Right lobe of liver (tissue), 6 donors: ENCODE measurements at regions not wholly inside any gene's neighbourhood (a gene's known extent, or its start where the extent isn't known, plus 50 kb on each side); places are given as distances from the start of the nearest gene placed in this dataset.

Experiments used
- ATAC-seq, 4 donors: fragments of 200-7000 bp; cut with Tn5 transposase; one replicate each; pipeline ENCODE4 v1.9.1; 2020; ENCODE audit warnings: mild to moderate bottlenecking in 4 of 4, moderate library complexity in 4 of 4
- DNase-seq, 3 donors: peaks; one replicate each; pipeline ENCODE4 v3.0.0-alpha.2; 2020
- H3K27ac ChIP-seq, 3 donors: fragments of 200-600 bp; one replicate each; pipeline ENCODE4 v1.8.0; 2022
- H3K27me3 ChIP-seq, 2 donors: fragments of 200-600 bp; one replicate each; pipeline ENCODE4 v1.8.0; 2022
- H3K36me3 ChIP-seq, 4 donors: fragments of 200-600 bp; sonication (generic) in 1 of 4; one replicate each; pipeline versions ENCODE4 v1.5.1 to v1.8.0; 2017 to 2022; ENCODE audit warnings: control low read depth in 1 of 4
- H3K4me1 ChIP-seq, 4 donors: fragments of 200-600 bp; sonication (generic) in 1 of 4; one replicate each; pipeline versions ENCODE4 v1.5.1 to v1.8.0; 2017 to 2022; ENCODE audit warnings: control low read depth in 1 of 4
- H3K4me3 ChIP-seq, 3 donors: fragments of 200-600 bp; one replicate each; pipeline ENCODE4 v1.8.0; 2022
- H3K9me3 ChIP-seq, 4 donors: fragments of 200-600 bp; sonication (generic) in 1 of 4; one replicate each; pipeline versions ENCODE4 v1.5.1 to v1.8.0; 2017 to 2022; ENCODE audit warnings: control low read depth in 1 of 4
- POLR2A ChIP-seq: fragments of 450-650 bp; IDR thresholded peaks from one replicate; pipeline ENCODE4 v1.6.1; 2017; ENCODE audit warnings: antibody characterized with exemption, mild to moderate bottlenecking
- WGBS: methylation state at CpG from one replicate; pipeline ENCODE4 v1.1.6; 2018; ENCODE audit warnings: low coverage, low lambda C conversion rate; ENCODE audit not compliant: insufficient coverage; ENCODE audit errors: missing lambda C conversion rate; 5-methylcytosine and 5-hydroxymethylcytosine counted together
- intact Hi-C, 2 donors: fragments of 100-400 bp; cut with DNase I; formaldehyde crosslinking; loops; one replicate each; pipeline versions ENCODE4 v1.11.2 to v1.14.1; 2022
- TF ChIP-seq, protein P1 (sequence below), 4 donors: fragments of 200-600 bp in 3 of 4; fragments of 450-650 bp in 1 of 4; IDR thresholded peaks; one replicate each; pipeline versions ENCODE4 v1.5.1 to v1.8.0; 2016 to 2022; ENCODE audit warnings: antibody characterized with exemption in 4 of 4, mild to moderate bottlenecking in 2 of 4
- donor health status: DM: no; HTN: yes; CAD: no.
- donor health status: DM: no; HTN: no; CAD: no.
- donor health status: DM: no; HTN: no; CAD: no.
- donor health status: DM: no; HTN: yes; CAD: no.
- donor health status: DM: no; HTN: yes; CAD: no.

DNA sequence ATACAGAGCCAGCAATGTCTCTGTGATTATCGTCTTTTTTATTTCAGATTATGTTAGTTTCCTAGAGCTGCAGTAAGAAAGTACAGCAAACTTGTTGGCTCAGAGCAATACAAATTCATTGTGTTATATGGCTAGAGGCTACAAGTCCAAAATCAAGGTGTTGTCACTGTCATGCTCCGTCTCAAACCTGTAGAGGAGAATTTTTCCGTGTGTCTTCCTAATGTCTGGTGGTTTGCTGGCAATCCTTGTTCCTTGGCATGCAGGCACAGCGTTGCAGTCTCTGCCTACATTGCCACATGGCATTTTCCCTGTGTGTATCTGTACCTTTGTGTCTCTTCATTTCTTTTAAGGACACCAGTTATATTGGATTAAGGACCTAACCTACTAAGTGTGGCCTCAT lies 244.4 kb downstream of the LRRIQ3 start:
- Histone ChIP-seq H3K4me1 (no peaks in the 10 kb centered on the region), H3K27ac (no peak overlapping the region), H3K4me3 (no peak overlapping the region), H3K36me3 (no peaks in the 10 kb centered on the region), H3K27me3 (no peaks in the 10 kb centered on the region), H3K9me3 (no peaks in the 10 kb centered on the region)
- ATAC-seq = no peak
- DNase-seq = no peak
- TF ChIP-seq, protein P1, sequence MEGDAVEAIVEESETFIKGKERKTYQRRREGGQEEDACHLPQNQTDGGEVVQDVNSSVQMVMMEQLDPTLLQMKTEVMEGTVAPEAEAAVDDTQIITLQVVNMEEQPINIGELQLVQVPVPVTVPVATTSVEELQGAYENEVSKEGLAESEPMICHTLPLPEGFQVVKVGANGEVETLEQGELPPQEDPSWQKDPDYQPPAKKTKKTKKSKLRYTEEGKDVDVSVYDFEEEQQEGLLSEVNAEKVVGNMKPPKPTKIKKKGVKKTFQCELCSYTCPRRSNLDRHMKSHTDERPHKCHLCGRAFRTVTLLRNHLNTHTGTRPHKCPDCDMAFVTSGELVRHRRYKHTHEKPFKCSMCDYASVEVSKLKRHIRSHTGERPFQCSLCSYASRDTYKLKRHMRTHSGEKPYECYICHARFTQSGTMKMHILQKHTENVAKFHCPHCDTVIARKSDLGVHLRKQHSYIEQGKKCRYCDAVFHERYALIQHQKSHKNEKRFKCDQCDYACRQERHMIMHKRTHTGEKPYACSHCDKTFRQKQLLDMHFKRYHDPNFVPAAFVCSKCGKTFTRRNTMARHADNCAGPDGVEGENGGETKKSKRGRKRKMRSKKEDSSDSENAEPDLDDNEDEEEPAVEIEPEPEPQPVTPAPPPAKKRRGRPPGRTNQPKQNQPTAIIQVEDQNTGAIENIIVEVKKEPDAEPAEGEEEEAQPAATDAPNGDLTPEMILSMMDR (IDR thresholded peaks at IDR 0.05) = no peak
- TF ChIP-seq POLR2A = no peak
- 63% methylated on average over 4 of the region's 4 CpGs for WGBS
- intact Hi-C loops = no loop called here

DNA sequence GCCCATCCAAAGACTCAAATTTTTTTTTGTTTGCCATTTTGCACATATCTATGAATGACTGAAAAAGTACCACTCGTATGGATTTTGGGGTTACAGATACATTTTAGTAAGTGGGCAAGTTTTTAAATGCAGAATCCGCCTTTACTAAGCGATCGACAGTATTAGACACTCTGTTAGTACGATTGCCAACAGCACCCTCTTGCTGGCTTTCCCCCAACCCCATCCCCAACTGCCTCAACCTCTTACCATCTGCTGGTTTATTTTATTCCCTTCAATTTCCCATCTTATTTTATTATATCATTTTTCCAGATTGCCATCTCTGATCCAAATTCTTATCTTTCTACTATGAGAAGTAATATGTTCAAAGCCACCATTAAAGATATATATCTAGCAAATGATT lies 244.8 kb downstream of the LRRIQ3 start:
- intact Hi-C loops = no loop called here
- 69% methylated on average over 5 of the region's 5 CpGs for WGBS
- no peak overlapping the region for H3K4me3 ChIP-seq

DNA sequence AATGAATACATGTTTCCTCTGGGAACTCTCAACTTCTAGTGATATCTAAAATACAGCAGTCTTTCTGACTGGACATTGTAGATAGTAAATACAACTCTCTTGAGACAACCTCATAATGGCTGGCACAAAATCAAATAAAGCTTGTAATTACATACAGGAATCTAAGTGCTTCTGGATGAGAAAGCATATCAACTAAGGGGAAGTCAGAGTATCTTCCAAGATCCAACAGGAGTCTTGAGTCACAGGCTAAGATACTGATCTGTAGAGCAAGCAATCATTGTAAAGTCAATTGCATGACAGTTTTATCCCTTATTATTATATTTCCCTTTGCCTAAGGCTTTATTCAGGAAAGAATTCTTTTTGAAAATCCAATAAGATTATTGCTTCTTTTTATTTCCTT lies 249.9 kb downstream of the LRRIQ3 start:
- DNase-seq = no peak
- no peak for ATAC-seq

More for the DNA sequence above, 244.8 kb downstream of the LRRIQ3 start:
- Histone ChIP-seq H3K27me3 (no peaks in the 10 kb centered on the region), H3K27ac (no peak overlapping the region), H3K4me1 (no peaks in the 10 kb centered on the region), H3K36me3 (no peaks in the 10 kb centered on the region), H3K9me3 (no peaks in the 10 kb centered on the region)
- TF ChIP-seq, protein P1 (IDR thresholded peaks at IDR 0.05) = no peak
- no peak for TF ChIP-seq POLR2A
- DNase-seq = no peak
- no peak for ATAC-seq

DNA sequence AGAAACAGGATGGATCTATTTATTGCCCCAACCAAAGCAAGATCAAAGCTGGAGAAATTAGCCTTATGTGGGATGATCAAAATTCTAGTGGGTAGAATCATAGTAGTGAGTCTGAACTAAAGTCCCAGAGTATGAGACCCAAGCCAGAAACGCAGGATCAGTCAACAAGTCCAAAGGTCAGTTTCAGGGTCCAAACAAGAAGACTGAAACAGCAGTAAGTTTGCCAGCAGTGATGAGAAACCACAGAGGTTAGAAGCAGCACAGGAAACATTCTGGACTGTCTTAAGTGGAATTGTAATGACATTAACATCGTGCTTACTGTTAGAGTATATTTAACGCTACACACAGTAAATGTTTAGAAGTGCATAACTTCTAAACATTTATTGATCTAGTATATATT lies 251.0 kb downstream of the LRRIQ3 start:
- intact Hi-C loops = no loop called here
- Histone ChIP-seq H3K9me3 (no peaks in the 10 kb centered on the region), H3K4me1 (peaks cover 0 to 3% (median 0%) of the 10 kb centered on the region in 4 donors), H3K4me3 (no peak overlapping the region), H3K36me3 (no peaks in the 10 kb centered on the region), H3K27ac (no peak overlapping the region), H3K27me3 (no peaks in the 10 kb centered on the region)
- WGBS = 18% methylated on average over 3 of the region's 3 CpGs
- TF ChIP-seq, protein P1 (IDR thresholded peaks at IDR 0.05) = no peak
- TF ChIP-seq POLR2A = no peak
- peak; percentile 72 to 96 (median 94) for ATAC-seq
- DNase-seq = peak in 1 of 3 donors; percentile 37

More for the DNA sequence above, 249.9 kb downstream of the LRRIQ3 start:
- H3K4me1 ChIP-seq = peaks cover 0 to 3% (median 0%) of the 10 kb centered on the region in 4 donors
- intact Hi-C loops = no loop called here
- H3K36me3 ChIP-seq = no peaks in the 10 kb centered on the region
- no peaks in the 10 kb centered on the region for H3K27me3 ChIP-seq
- no peaks in the 10 kb centered on the region for H3K9me3 ChIP-seq
- TF ChIP-seq POLR2A = no peak
- TF ChIP-seq, protein P1 (IDR thresholded peaks at IDR 0.05) = no peak
- no peak overlapping the region for H3K27ac ChIP-seq
- no peak overlapping the region for H3K4me3 ChIP-seq

DNA sequence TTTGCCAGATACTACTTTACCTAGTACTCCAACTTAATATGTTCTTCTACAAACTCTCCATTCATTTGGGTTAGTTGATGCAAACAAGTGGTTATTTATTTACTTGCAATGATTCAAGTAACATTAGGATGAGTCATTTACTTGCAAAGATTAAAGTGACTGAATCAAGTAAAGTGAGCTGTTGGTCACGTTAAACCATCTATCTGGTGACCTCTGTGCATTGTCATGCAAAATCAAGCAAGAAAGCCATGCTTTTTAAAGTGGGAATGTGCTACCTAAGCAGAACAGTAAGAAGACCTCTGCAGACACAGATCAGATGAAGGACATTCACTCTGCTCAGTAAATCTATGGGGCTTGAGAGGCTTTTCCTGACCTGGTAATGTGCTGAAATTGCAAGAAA lies 254.7 kb downstream of the LRRIQ3 start:
- TF ChIP-seq, protein P1 (IDR thresholded peaks at IDR 0.05) = no peak
- no peak for TF ChIP-seq POLR2A
- H3K36me3 ChIP-seq = no peaks in the 10 kb centered on the region
- DNase-seq (no peak), ATAC-seq (no peak)
- no peak overlapping the region for H3K27ac ChIP-seq
- no peaks in the 10 kb centered on the region for H3K27me3 ChIP-seq
- H3K9me3 ChIP-seq = no peaks in the 10 kb centered on the region
- intact Hi-C loops = no loop called here
- H3K4me3 ChIP-seq = no peak overlapping the region
- 14% methylated on average over 1 of the region's 1 CpG for WGBS
- H3K4me1 ChIP-seq = peaks cover 0 to 3% (median 0%) of the 10 kb centered on the region in 4 donors
